ENCODE measurements at regions not wholly inside any gene's neighbourhood (a gene's known extent, or its start where the extent isn't known, plus 50 kb on each side); places are given as distances from the start of the nearest gene placed in this dataset.

DNA sequence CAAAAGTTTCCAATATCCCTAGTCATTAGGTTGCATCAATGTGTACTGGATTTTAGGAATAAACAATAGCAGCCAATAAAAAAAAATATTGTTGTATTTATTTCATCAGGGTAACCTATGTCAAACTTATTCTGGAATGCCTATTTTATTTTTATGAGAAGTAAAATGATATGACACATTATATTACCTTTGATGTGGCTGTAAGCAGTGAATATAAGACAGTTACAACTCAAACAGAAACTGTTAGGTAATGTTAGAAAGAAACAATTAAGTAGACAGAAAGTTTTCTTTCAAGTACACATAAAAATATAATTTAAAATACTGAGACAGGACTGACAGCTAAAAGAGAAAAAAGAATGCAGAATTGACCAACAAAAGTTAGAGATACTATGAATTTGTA lies 65.5 kb downstream of the GNG10 start:
- no peak for FAIRE-seq

DNA sequence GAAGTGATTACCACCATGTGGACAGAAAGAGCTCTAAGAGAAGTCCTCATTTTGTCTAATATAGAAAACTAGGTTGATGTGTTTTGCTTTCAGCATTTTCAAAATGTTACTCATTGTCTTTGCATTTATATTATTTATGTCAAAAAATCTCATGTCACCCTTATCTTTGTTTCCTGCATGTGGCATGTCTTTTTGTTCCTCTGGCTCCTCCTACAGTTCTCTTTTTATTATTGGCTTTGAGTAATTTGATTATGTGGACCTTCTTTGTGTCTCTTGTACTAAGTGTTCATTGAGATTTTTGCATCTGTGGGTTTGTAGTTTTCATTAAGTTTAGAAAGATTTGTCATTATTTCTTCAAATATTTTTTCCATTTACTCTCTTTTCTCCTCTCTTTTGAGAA lies 58.8 kb downstream of the GNG10 start:
- H3K4me1 ChIP-seq (ENCODE audit: control insufficient read depth in 3 of 3, insufficient read depth in 2 of 3, low read depth in 1 of 3, low read length in 2 of 3) = no peaks in the 10 kb centered on the region
- H3K36me3 ChIP-seq (ENCODE audit: control insufficient read depth in 3 of 3, insufficient read depth in 2 of 3, low read depth in 1 of 3, low read length in 3 of 3) = no peaks in the 10 kb centered on the region
- H3K27ac ChIP-seq (ENCODE audit: low read depth in 1 of 3, low read length in 2 of 3) = no peak overlapping the region
- no peak overlapping the region for H3K4me3 ChIP-seq (ENCODE audit: low read depth in 1 of 3, low read length in 3 of 3)
- DNase-seq (peak in 1 of 2 donors; percentile 17), FAIRE-seq (no peak)
- H3K27me3 ChIP-seq (ENCODE audit: control insufficient read depth in 3 of 3, insufficient read depth in 3 of 3, low read length in 3 of 3) = no peaks in the 10 kb centered on the region
- no peaks in the 10 kb centered on the region for H3K9me3 ChIP-seq (ENCODE audit: control insufficient read depth in 2 of 2, insufficient read depth in 1 of 2, low read depth in 1 of 2, low read length in 1 of 2)

More for the DNA sequence above, 65.5 kb downstream of the GNG10 start:
- H3K4me3 ChIP-seq (ENCODE audit: low read depth in 1 of 3, low read length in 3 of 3) = no peak overlapping the region
- peaks cover 0 to 4% (median 0%) of the 10 kb centered on the region in 3 donors for H3K36me3 ChIP-seq (ENCODE audit: control insufficient read depth in 3 of 3, insufficient read depth in 2 of 3, low read depth in 1 of 3, low read length in 3 of 3)
- no peak overlapping the region for H3K27ac ChIP-seq (ENCODE audit: low read depth in 1 of 3, low read length in 2 of 3)
- H3K9me3 ChIP-seq (ENCODE audit: control insufficient read depth in 2 of 2, insufficient read depth in 1 of 2, low read depth in 1 of 2, low read length in 1 of 2) = peaks cover 0 to 10% of the 10 kb centered on the region in 2 donors
- H3K4me1 ChIP-seq (ENCODE audit: control insufficient read depth in 3 of 3, insufficient read depth in 2 of 3, low read depth in 1 of 3, low read length in 2 of 3) = no peaks in the 10 kb centered on the region
- H3K27me3 ChIP-seq (ENCODE audit: control insufficient read depth in 3 of 3, insufficient read depth in 3 of 3, low read length in 3 of 3) = no peaks in the 10 kb centered on the region
- no peak for DNase-seq
